ENCODE measurements at regions not wholly inside any gene's neighbourhood (a gene's known extent, or its start where the extent isn't known, plus 50 kb on each side); places are given as distances from the start of the nearest gene placed in this dataset.
"Not testable (repeated sequence)": the region's sequence is repeated elsewhere in the genome, so short reads cannot be mapped to it uniquely, and the experiment has no call there.

- DNase-seq (ENCODE audit: low spot score): no peak
Measured at GRCh38 chr4:145295547-145295946, 115.2 kb upstream of the OTUD4 start.

GRCh38 chr4:145295122-145295521 is 114.7 kb upstream of the OTUD4 start:
- DNase-seq (ENCODE audit: low spot score): no peak

DNA sequence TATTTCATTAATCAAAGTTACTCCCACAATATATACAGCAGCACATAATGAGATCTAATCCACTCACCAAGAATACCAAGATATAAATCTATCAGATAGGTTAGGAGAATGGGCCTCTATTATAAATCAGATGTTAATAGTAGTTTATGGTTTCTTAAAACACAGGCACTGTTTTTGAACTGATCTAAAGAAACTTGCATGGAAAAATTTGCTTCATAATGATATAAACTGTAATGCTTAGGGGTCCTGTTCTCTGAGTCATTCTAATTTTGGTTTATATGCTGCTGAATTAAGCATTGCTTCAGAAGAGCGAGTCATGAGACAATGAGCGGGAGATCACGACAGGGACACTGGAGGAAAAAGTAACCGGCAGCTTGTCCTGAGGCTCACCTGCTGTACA is 113.3 kb upstream of the OTUD4 start:
- no peak for DNase-seq (ENCODE audit: low spot score)

- no peak for DNase-seq (ENCODE audit: low spot score)
Measured at GRCh38 chr4:145290955-145291354, 110.6 kb upstream of the OTUD4 start.

GRCh38 chr4:145289403-145290076 is 109.2 kb upstream of the OTUD4 start:
- DNase-seq (ENCODE audit: low spot score): no peak

GRCh38 chr4:145287351-145287750 is 107.0 kb upstream of the OTUD4 start:
- DNase-seq (ENCODE audit: low spot score): no peak

DNA sequence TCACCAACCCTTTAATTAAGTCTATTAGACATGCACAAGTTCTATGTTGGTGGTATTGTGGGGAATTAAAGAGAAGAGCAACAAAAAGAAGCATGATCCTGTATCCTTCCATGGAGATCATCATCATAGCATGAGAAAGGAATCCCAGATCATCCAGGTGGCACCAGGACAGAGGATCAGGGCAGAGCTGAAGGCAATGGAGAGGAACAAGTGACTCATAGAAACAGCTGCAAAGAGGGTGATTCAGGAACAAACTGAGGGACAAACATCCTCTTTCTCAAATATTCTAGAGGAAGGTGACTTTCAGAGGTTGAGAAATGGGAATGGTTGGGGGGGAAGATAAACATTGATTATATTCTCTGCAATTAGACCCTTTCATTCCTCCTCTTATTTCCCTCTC is 105.5 kb upstream of the OTUD4 start:
- no peak for DNase-seq (ENCODE audit: low spot score)

GRCh38 chr4:145283909-145284308 is 103.5 kb upstream of the OTUD4 start:
- DNase-seq (ENCODE audit: low spot score): no peak

DNA sequence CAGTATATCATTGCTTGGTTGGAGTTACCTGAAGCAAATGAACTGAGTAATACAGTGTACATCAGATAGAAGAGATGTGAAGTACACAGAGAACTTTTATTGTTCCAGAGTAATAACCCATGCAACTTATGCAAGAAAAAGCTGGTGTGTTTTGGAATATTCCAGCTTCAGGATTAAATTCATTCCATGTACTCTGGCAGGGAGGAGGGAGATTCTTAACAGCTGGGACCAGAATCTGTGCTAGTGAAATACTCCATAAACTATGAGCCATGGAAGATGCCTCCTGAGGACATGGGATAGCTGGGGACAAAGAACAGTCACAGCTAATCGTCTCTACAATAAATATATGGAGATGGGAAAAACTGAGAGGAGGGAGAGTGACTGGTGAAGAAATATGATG is 101.6 kb upstream of the OTUD4 start:
- no peak for DNase-seq (ENCODE audit: low spot score)

- no peak for DNase-seq (ENCODE audit: low spot score)
Measured at GRCh38 chr4:145281224-145281623, 100.8 kb upstream of the OTUD4 start.

DNA sequence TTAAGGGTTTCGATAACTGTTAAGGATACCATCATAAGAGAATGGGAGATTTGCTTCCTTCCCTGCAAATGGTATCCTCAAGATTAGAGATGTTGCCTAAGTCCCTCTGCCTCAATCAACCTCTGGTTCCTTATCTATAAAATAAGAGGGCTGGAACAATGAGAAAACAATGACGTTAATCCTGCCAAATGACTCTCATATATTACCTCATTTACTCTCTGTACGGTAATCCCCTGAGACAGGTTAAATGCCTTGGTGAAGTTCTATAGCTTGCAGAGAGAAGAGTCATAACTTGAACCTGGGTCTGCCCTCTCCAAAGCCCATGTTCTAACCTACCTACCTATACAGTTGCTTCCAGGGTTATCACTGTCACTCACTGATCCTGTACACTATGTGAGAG is 100.2 kb upstream of the OTUD4 start:
- no peak for DNase-seq (ENCODE audit: low spot score)

DNA sequence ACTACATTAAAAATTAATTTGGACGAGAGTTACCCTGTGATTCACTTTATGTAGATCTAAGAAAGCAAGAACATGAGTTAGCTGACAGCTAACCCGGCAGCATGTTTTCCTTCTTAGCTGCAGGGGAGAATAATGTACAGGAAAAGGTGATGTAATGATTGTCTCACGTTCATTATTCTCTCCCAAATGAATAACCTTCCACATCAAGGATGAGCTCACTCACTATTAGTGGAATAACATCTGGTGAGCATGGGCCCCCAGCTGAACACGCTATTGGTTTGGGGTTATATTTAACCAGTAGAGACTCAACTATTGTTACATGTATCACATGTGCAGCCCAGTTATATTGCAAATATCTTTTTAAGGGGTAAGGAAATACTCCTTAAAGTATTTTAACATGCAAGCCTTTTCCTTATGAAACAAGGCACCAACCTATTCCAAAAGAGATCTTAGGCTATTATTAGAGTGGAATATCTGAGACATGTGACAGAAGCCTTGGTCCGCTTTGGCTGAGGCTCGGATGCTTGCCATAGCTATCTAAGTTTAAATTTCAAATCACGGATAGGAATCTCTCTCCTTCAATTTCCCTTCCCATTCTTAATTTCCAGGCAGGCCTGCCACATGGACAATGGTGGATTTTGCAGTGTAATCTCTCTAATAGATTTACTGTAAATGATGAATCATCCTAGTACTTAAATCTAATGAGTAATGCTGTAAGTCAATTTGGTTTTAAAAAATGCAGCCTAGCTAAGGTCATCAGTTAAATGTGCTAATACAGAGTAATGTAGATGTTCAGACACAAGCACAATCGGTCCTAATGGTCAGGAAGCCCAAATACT is 99.0 kb upstream of the OTUD4 start:
- no peak for DNase-seq (ENCODE audit: low spot score)

DNA sequence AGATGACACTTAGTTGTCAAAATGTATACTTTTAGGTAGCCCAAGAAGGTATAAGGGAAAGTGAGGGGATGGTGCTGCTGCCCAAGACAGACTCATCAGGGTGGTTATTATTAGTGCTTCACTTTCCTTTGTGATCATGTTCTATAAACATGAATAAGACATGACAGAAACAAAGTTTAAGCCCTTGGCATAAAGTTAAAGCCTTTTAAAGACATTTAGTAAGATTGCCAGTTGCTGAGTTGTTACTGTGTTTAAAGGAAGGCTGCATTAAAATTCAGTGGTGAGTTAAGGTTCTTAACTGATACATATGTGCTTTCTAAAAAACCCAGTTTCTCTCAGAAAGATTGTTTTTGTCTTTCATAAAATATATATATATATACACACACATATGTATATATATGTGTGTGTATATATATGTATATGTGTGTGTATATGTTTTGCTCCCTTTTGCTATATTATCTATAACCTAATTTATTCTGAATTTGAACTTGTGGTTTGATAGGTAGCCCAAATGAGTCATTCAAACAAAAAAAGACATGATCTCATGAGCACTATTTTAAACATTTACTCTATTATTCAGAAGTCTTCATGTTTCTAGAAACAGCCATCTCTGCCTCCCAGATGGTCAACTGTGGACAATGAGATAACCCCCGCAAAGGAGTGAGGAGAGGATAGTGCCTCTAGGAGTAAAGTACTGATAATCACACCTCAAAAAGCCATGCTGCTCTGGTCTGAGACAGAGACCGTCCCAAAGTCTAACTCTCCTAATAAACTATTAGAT is 98.1 kb upstream of the OTUD4 start:
- DNase-seq (ENCODE audit: low spot score): no peak

DNA sequence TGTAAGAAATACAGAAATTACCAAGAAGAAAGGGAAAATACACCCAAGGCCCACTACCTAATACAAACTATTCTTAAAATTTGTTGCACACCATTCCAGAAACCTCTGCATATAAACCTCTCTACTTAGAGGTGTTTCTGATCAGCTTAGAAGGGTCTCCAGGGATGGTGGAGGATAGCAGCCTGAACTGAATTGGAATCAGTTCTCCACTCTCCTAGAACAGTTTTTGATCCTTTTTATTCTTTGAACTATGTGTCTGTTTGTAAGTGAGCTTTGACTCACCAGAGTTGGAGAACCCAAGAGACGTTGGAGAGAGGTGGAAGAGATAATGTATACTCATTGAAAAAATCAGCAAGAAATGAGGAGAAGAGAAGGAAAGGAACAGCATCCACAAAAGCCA is 96.6 kb upstream of the OTUD4 start:
- no peak for DNase-seq (ENCODE audit: low spot score)

GRCh38 chr4:145276050-145276449 is 95.7 kb upstream of the OTUD4 start:
- DNase-seq (ENCODE audit: low spot score): no peak

DNA sequence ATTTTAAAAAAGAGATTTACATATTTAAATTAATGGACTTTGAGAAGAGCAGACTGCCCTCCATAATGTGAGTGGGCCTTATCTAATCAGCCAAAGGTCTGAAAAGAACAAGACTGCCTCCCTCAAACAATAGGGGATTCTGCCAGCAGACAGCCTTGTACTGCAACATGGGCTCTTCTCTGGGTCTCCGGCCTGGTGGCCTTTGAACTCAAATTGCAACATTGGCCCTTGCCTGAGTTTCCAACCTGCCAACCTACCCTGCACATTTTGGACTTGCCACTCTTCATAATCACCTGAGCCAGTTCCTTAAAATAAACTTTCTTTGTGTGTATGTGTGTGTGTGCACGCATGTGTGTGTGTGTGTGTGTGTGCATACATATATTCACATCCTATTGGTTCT is 90.8 kb upstream of the OTUD4 start:
- DNase-seq (ENCODE audit: low spot score): no peak

DNA sequence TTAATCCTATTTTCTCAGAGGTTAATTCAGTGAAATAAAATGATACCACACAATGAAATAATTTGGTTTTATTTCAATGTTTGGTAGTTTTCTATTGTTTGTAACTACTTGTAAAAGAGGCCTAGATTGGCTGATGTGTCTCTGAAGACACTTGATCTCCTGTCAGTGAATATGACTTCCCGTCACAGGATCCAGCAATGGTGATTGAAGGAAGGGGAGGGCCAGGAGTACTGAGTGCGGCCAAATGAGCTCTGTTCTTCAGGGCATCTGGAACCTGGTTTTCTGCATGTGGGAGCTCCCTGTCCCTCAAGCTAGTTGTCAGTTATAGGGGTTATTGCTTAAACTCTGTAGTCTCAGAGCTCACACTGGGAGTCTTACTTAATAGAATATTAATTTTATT is 86.5 kb upstream of the OTUD4 start:
- DNase-seq (ENCODE audit: low spot score): no peak

DNA sequence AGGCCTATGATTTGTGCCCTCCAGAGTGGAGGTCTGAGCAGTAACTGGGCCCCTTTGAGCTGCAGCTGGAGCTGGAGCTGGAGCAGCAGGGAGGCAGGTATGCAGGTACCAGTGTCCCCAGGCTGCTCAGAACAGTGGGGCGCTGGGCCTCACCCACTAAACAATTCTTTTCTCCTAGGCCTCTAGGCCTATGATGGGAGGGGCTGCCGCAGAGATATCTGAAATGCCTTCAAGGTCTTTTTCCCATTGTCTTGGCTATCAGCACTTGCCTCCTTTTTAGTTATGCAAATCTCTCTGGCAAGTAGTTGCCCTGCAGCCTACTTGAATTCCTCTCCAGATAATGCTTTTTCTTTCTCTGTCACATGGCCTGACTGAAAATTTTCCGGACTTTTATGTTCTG is 79.7 kb upstream of the OTUD4 start:
- DNase-seq (ENCODE audit: low spot score): no peak

- DNase-seq (ENCODE audit: low spot score): not testable (repeated sequence)
Measured at GRCh38 chr4:145255311-145255710, 74.9 kb upstream of the OTUD4 start.

DNA sequence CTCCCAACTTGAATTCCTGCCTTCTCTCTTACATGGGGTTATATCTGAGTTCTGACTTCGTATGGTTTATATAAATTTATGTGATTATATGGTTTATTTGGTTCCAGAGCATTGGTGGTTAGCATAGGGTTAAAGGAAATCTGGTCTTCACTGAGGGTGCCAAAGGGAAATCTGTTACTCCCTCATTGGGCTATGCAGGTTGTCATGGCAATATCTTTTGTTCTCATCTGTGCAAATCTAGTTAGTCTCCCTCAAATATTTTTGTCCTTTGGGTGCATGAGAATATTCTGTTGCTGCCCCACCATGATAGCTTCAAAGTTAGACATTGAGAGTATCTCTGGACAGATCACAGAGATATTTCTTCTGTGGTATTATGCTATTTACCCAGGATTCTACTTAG is 71.8 kb upstream of the OTUD4 start:
- no peak for DNase-seq (ENCODE audit: low spot score)

- DNase-seq (ENCODE audit: low spot score): no peak
Measured at GRCh38 chr4:145251391-145251790, 71.0 kb upstream of the OTUD4 start.

DNA sequence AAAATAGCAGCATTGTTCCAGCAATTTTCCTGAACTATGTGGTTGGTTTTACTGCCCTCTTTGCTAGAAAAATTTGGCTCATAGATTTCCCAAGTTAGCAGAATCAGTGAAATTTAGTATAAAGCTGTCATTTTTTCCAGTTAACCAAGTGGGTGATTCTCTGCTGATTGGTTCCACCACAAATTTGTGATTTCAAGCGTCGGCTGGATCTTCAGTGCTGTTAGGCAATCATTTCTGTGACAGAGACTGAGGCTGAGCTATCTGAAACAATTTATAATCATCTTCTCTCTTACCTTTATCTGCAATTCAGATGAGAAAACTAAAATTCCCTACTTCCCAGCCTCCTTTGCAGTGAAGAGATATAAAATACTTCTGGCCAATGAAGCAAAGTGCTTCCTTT is 68.6 kb upstream of the OTUD4 start:
- no peak for DNase-seq (ENCODE audit: low spot score)

GRCh38 chr4:145248502-145248901 is 68.1 kb upstream of the OTUD4 start:
- DNase-seq (ENCODE audit: low spot score): no peak
